ENCODE measurements at regions not wholly inside any gene's neighbourhood (a gene's known extent, or its start where the extent isn't known, plus 50 kb on each side); places are given as distances from the start of the nearest gene placed in this dataset.

DNA sequence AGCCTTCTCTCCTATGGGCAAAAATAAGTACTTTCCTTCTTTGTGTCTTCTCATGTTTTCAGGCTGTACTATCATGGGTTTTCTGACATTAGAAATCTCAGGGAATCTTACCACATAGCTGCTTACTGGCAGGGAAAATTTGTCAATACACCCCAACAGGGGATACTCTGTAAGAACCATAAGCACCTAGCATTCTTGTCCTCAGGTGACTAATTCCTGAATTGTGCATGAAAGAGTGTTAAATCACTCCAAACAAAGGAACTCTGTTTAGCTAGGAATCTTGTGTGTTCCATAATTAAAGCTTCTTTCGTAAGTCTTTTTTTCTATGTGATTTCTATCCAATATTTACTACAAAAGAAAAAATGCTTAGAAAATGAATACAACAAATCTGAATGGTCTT lies 206.7 kb upstream of the POT1 start:
- H3K4me3 ChIP-seq, result no peak overlapping the region
- Mint-ChIP-seq H3K4me1 (peaks cover 15% of the 10 kb centered on the region; the same call in 2 of the 3 replicates), H3K9me3 (no peaks in the 10 kb centered on the region; the same call in 2 of the 3 replicates), H3K27me3 (ENCODE audit: insufficient read depth, low read depth, poor library complexity) (no peaks in the 10 kb centered on the region), H3K36me3 (ENCODE audit: low read depth) (no peaks in the 10 kb centered on the region), H3K27ac (peak overlapping the region; percentile 86), H3K4me3 (no peak overlapping the region)
- H2AFZ ChIP-seq, result no peak overlapping the region
- no peak overlapping the region for H3K4me2 ChIP-seq
- peak; percentile 79 for ATAC-seq
- DNase-seq (ENCODE audit: low spot score), result peak; percentile 38
- TF ChIP-seq ZNF462 (CRISPR knock-in tag; IDR thresholded peaks at IDR 0.05), result no peak
- TF ChIP-seq, protein P1, sequence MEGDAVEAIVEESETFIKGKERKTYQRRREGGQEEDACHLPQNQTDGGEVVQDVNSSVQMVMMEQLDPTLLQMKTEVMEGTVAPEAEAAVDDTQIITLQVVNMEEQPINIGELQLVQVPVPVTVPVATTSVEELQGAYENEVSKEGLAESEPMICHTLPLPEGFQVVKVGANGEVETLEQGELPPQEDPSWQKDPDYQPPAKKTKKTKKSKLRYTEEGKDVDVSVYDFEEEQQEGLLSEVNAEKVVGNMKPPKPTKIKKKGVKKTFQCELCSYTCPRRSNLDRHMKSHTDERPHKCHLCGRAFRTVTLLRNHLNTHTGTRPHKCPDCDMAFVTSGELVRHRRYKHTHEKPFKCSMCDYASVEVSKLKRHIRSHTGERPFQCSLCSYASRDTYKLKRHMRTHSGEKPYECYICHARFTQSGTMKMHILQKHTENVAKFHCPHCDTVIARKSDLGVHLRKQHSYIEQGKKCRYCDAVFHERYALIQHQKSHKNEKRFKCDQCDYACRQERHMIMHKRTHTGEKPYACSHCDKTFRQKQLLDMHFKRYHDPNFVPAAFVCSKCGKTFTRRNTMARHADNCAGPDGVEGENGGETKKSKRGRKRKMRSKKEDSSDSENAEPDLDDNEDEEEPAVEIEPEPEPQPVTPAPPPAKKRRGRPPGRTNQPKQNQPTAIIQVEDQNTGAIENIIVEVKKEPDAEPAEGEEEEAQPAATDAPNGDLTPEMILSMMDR (conservative IDR thresholded peaks at IDR 0.05; ENCODE audit: low read depth in 2 of 2), result no peak
- 0 out of 2 replicates have a peak, but pooled peaks have one; percentile 36 for TF ChIP-seq NANOG (IDR thresholded peaks at IDR 0.05; ENCODE audit: borderline replicate concordance)
- no peak for TF ChIP-seq ZNF114 (CRISPR knock-in tag; IDR thresholded peaks at IDR 0.05)
- TF ChIP-seq JUNB (IDR thresholded peaks at IDR 0.05; ENCODE audit: unreplicated experiment), result no peak
- H3F3A ChIP-seq (replicated peaks; ENCODE audit: low read depth), result no peaks in the 10 kb centered on the region
- H3K4me1 ChIP-seq (ENCODE audit: insufficient read depth), result peaks cover 10% of the 10 kb centered on the region; the same call in 1 of the 2 replicates
- no peaks in the 10 kb centered on the region for H3K27me3 ChIP-seq (ENCODE audit: insufficient read depth)
- H3K27ac ChIP-seq (ENCODE audit: low read depth), result no peak overlapping the region
- no peaks in the 10 kb centered on the region for H3K79me2 ChIP-seq (replicated peaks; ENCODE audit: insufficient read depth)
- no peaks in the 10 kb centered on the region for H3K36me3 ChIP-seq (ENCODE audit: insufficient read depth)
- H4K20me1 ChIP-seq (replicated peaks; ENCODE audit: insufficient read depth), result no peaks in the 10 kb centered on the region
- H3K9me2 ChIP-seq (ENCODE audit: insufficient read depth), result peaks cover 16% of the 10 kb centered on the region

Data from GM23338 (cell line).